ENCODE measurements at regions not wholly inside any gene's neighbourhood (a gene's known extent, or its start where the extent isn't known, plus 50 kb on each side); places are given as distances from the start of the nearest gene placed in this dataset.
"Not testable (repeated sequence)": the region's sequence is repeated elsewhere in the genome, so short reads cannot be mapped to it uniquely, and the experiment has no call there.

- DNase-seq = no peak
Observed at GRCh38 chr12:111271674-111272418, 97.0 kb downstream of the PHETA1 start.

GRCh38 chr12:111270774-111271173, 98.1 kb downstream of the PHETA1 start:
- no peak for DNase-seq

GRCh38 chr12:111270239-111270638, 98.7 kb downstream of the PHETA1 start:
- DNase-seq = no peak

- DNase-seq = no peak
Observed at GRCh38 chr12:111269718-111270117, 99.2 kb downstream of the PHETA1 start.

GRCh38 chr12:111268738-111269572, 99.9 kb downstream of the PHETA1 start:
- DNase-seq = peak; percentile 73

GRCh38 chr12:111267144-111267543, 101.8 kb downstream of the PHETA1 start:
- DNase-seq = no peak

GRCh38 chr12:111261911-111262676, 106.8 kb downstream of the PHETA1 start:
- no peak for DNase-seq

GRCh38 chr12:111260732-111261131, 108.2 kb downstream of the PHETA1 start:
- DNase-seq = no peak

- DNase-seq = no peak
Observed at GRCh38 chr12:111259231-111259630, 109.7 kb downstream of the PHETA1 start.

- DNase-seq = not testable (repeated sequence)
Observed at GRCh38 chr12:111258081-111258480, 110.8 kb downstream of the PHETA1 start.

- DNase-seq = no peak
Observed at GRCh38 chr12:111257435-111257902, 111.4 kb downstream of the PHETA1 start.

- DNase-seq = no peak
Observed at GRCh38 chr12:111256629-111257434, 112.1 kb downstream of the PHETA1 start.

GRCh38 chr12:111255261-111255660, 113.6 kb downstream of the PHETA1 start:
- DNase-seq = no peak

- no peak for DNase-seq
Observed at GRCh38 chr12:111254106-111254505, 114.8 kb downstream of the PHETA1 start.

GRCh38 chr12:111253213-111253612, 115.7 kb downstream of the PHETA1 start:
- no peak for DNase-seq

GRCh38 chr12:111251787-111252186, 117.1 kb downstream of the PHETA1 start:
- no peak for DNase-seq

- DNase-seq = no peak
Observed at GRCh38 chr12:111251058-111251730, 117.7 kb downstream of the PHETA1 start.

GRCh38 chr12:111250251-111250881, 118.5 kb downstream of the PHETA1 start:
- DNase-seq = no peak

- no peak for DNase-seq
Observed at GRCh38 chr12:111249757-111250156, 119.1 kb downstream of the PHETA1 start.

GRCh38 chr12:111249018-111249370, 119.9 kb downstream of the PHETA1 start:
- no peak for DNase-seq

Measured in activated CD8-positive, alpha-beta memory T cell treated with anti-CD3 and anti-CD28 coated beads, Interleukin-2, amount 50 U/mL, for 48 hours (primary cell).